DND-41 (cell line): ENCODE measurements at regions not wholly inside any gene's neighbourhood (a gene's known extent, or its start where the extent isn't known, plus 50 kb on each side); places are given as distances from the start of the nearest gene placed in this dataset.

Source experiments
- ATAC-seq: fragments of 200-7000 bp; cut with Tn5 transposase; 3 replicates; pipeline ENCODE4 v1.9.1; 2021; ENCODE audit warnings: low read depth; ENCODE audit not compliant: insufficient read depth
- DNase-seq: peaks from one replicate; pipeline ENCODE4 v3.0.0-alpha.2; 2020
- H2AFZ ChIP-seq: 2 replicates; pipeline ENCODE4 v1.6.0; 2012; ENCODE audit warnings: low read depth, low read length
- H3K27ac ChIP-seq: 2 replicates; pipeline ENCODE4 v1.5.1; 2012; ENCODE audit warnings: low read length, inconsistent platforms
- H3K27me3 ChIP-seq: fragments of 200-600 bp; sonication (generic); 2 replicates; pipeline ENCODE4 v1.6.0; 2012; ENCODE audit warnings: low read length, mild to moderate bottlenecking, inconsistent platforms; ENCODE audit not compliant: insufficient read depth, poor library complexity
- H3K36me3 ChIP-seq: 2 replicates; pipeline ENCODE4 v1.5.1; 2012; ENCODE audit warnings: low read length, inconsistent platforms; ENCODE audit not compliant: insufficient read depth
- H3K4me1 ChIP-seq: 2 replicates; pipeline ENCODE4 v1.5.1; 2012; ENCODE audit warnings: mild to moderate bottlenecking, low read length; ENCODE audit not compliant: insufficient read depth
- H3K4me2 ChIP-seq: 2 replicates; pipeline ENCODE4 v1.6.0; 2012; ENCODE audit warnings: mild to moderate bottlenecking, moderate library complexity, low read length, inconsistent platforms; ENCODE audit not compliant: insufficient read depth
- H3K4me3 ChIP-seq, 2 experiments: fragments of 200-600 bp in 1 of 2; shearing (Covaris generic) in 1 of 2; 2 replicates each; pipeline ENCODE4 v1.5.1; 2012 to 2016; ENCODE audit warnings: inconsistent platforms in 2 of 2, low read length in 2 of 2, mild to moderate bottlenecking in 2 of 2, low read depth in 1 of 2, moderate library complexity in 1 of 2
- H3K79me2 ChIP-seq: 2 replicates; pipeline ENCODE4 v1.6.0; 2012; ENCODE audit warnings: low read length, inconsistent platforms; ENCODE audit not compliant: insufficient read depth
- H3K9ac ChIP-seq: 2 replicates; pipeline ENCODE4 v1.6.0; 2012; ENCODE audit warnings: low read depth, mild to moderate bottlenecking, inconsistent platforms, low read length, moderate library complexity
- H3K9me3 ChIP-seq: 2 replicates; pipeline ENCODE4 v1.5.1; 2012; ENCODE audit warnings: low read length, moderate library complexity, mild to moderate bottlenecking, inconsistent platforms; ENCODE audit not compliant: insufficient read depth, severe bottlenecking
- H4K20me1 ChIP-seq: 2 replicates; pipeline ENCODE4 v1.6.0; 2012; ENCODE audit warnings: low read length; ENCODE audit not compliant: insufficient read depth
- EZH2 ChIP-seq: IDR thresholded peaks from 3 replicates; pipeline ENCODE4 v1.6.1; 2012; ENCODE audit warnings: borderline replicate concordance, low read depth, mild to moderate bottlenecking, moderate library complexity, low read length, inconsistent platforms; ENCODE audit not compliant: severe bottlenecking
- TF ChIP-seq, protein P1 (sequence below): IDR thresholded peaks from 2 replicates; pipeline ENCODE4 v1.5.1; 2012; ENCODE audit warnings: borderline replicate concordance, low read length, moderate library complexity, mild to moderate bottlenecking; ENCODE audit not compliant: poor library complexity, severe bottlenecking; ENCODE audit errors: extremely low read depth

DNA sequence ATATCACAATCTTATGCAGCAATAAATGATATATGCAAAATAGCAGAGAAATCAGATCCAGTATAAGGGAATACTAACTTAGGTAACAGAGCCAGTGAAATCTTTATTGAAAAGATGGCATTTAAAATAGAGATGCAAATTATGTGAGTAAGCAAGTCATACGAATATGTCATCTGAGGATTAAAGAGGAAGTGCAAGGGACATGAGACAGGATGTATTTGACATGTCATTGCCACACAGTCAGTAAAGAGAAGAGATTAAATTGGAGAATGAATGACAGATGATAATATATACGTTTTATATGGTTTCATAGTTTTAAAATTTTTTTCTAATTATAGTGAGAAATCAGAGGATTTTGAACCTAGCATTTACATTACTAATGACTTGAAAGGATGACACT lies 426.4 kb downstream of the SLITRK5 start:
- Histone ChIP-seq H4K20me1 (no peaks in the 10 kb centered on the region), H3K4me3 (no peak overlapping the region), H3K4me2 (no peak overlapping the region), H3K27me3 (no peaks in the 10 kb centered on the region), H3K9ac (no peak overlapping the region), H3K4me1 (no peaks in the 10 kb centered on the region), H3K9me3 (no peaks in the 10 kb centered on the region), H3K79me2 (no peaks in the 10 kb centered on the region), H3K27ac (no peak overlapping the region), H2AFZ (no peak overlapping the region), H3K36me3 (no peaks in the 10 kb centered on the region)
- no peak for TF ChIP-seq EZH2
- TF ChIP-seq, protein P1, sequence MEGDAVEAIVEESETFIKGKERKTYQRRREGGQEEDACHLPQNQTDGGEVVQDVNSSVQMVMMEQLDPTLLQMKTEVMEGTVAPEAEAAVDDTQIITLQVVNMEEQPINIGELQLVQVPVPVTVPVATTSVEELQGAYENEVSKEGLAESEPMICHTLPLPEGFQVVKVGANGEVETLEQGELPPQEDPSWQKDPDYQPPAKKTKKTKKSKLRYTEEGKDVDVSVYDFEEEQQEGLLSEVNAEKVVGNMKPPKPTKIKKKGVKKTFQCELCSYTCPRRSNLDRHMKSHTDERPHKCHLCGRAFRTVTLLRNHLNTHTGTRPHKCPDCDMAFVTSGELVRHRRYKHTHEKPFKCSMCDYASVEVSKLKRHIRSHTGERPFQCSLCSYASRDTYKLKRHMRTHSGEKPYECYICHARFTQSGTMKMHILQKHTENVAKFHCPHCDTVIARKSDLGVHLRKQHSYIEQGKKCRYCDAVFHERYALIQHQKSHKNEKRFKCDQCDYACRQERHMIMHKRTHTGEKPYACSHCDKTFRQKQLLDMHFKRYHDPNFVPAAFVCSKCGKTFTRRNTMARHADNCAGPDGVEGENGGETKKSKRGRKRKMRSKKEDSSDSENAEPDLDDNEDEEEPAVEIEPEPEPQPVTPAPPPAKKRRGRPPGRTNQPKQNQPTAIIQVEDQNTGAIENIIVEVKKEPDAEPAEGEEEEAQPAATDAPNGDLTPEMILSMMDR = no peak
- DNase-seq (no peak), ATAC-seq (no peak)

DNA sequence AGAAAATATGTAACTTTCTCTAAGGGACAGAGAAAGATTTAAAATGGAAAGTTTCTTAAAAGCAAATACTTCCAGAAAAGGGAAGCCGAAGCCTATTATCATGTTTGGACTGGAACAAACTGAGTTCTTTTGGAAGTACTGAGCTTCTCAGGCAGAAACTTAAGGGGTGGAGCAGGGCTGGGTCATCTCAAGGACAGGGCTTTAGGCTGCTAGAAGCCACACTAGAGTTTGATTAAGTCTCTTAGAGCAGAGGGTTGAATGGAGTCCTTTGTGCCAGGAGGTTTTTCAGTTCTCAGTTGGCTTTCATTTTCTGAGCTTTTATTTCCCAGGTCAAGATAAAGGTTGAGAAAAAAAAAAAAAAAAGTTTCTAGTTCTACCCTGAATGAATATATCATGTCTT lies 432.7 kb downstream of the SLITRK5 start:
- Histone ChIP-seq H3K27ac (no peak overlapping the region), H3K9me3 (no peaks in the 10 kb centered on the region), H3K27me3 (no peaks in the 10 kb centered on the region), H3K4me3 (no peak overlapping the region), H4K20me1 (no peaks in the 10 kb centered on the region), H2AFZ (no peak overlapping the region), H3K79me2 (no peaks in the 10 kb centered on the region), H3K4me1 (no peaks in the 10 kb centered on the region), H3K4me2 (no peak overlapping the region), H3K36me3 (no peaks in the 10 kb centered on the region), H3K9ac (no peak overlapping the region)
- DNase-seq = no peak
- no peak for ATAC-seq
- TF ChIP-seq, protein P1 = no peak
- TF ChIP-seq EZH2 = no peak

DNA sequence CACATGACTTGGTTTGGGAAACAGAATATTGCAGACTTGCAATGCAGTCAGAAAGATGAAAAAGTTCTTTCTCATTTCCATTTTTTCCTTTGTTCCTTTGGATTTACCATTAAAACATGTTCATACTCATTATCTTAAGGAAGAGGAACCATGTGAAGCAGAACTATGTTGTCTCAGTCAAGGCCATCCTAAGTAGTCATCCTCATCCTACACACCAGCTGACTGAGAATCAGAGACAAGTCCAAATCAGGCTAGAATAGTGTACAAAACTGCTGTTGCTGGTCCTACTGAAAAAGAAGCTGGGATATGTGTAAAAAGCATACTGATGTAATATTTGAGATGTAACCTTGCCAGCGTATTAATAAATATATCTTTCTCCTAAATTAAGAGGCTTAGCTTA lies 433.4 kb downstream of the SLITRK5 start:
- no peaks in the 10 kb centered on the region for H4K20me1 ChIP-seq
- H3K79me2 ChIP-seq = no peaks in the 10 kb centered on the region
- ATAC-seq = no peak
- H3K9ac ChIP-seq = no peak overlapping the region
- no peaks in the 10 kb centered on the region for H3K9me3 ChIP-seq
- no peak overlapping the region for H3K4me2 ChIP-seq
- H2AFZ ChIP-seq = no peak overlapping the region
- no peak for DNase-seq
- H3K36me3 ChIP-seq = no peaks in the 10 kb centered on the region
- no peaks in the 10 kb centered on the region for H3K4me1 ChIP-seq
- no peak overlapping the region for H3K4me3 ChIP-seq
- TF ChIP-seq EZH2 = no peak
- TF ChIP-seq, protein P1 = no peak
- H3K27ac ChIP-seq = no peak overlapping the region
- no peaks in the 10 kb centered on the region for H3K27me3 ChIP-seq

DNA sequence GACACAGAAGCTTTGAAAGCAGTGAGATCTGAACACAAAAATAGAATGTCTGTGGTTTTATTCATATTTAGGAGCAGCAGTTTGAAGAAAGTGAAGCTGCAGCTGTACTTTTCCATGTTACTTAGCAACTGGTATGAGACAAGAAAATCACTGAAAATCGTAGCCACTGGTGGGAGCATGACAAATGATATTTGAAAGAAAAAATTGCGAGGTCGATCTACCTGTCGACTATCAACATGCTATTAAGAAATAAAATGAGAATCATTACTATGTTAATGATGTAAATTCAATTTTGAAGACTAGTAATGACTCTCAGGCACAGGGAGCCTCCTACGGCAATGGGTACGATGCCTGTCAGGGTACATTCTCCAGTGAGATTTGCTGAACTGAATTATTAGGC lies 436.4 kb downstream of the SLITRK5 start:
- ATAC-seq (no peak), DNase-seq (no peak)
- Histone ChIP-seq H3K27ac (no peak overlapping the region), H3K4me2 (no peak overlapping the region), H4K20me1 (no peaks in the 10 kb centered on the region), H3K79me2 (no peaks in the 10 kb centered on the region), H2AFZ (no peak overlapping the region), H3K27me3 (no peaks in the 10 kb centered on the region), H3K9me3 (no peaks in the 10 kb centered on the region), H3K36me3 (no peaks in the 10 kb centered on the region), H3K9ac (no peak overlapping the region), H3K4me1 (no peaks in the 10 kb centered on the region), H3K4me3 (no peak overlapping the region)
- TF ChIP-seq, protein P1 = no peak
- no peak for TF ChIP-seq EZH2
